ENCODE measurements at regions not wholly inside any gene's neighbourhood (a gene's known extent, or its start where the extent isn't known, plus 50 kb on each side); places are given as distances from the start of the nearest gene placed in this dataset.

GRCh38 chr15:93360318-93360717, 271.3 kb upstream of the RGMA start:
- no peak for DNase-seq
- no peak overlapping the region for H3K27ac ChIP-seq
- H3K9me3 ChIP-seq: no peaks in the 10 kb centered on the region
- H3K4me1 ChIP-seq: peaks cover 0 to 14% (median 0%) of the 10 kb centered on the region in 3 donors
- intact Hi-C loops (cut with DNase I): no loop called here
- H3K27me3 ChIP-seq: no peaks in the 10 kb centered on the region
- TF ChIP-seq CTCF (IDR thresholded peaks at IDR 0.05): no peak
- no peak for TF ChIP-seq POLR2A (IDR thresholded peaks at IDR 0.05)
- H3K36me3 ChIP-seq: no peaks in the 10 kb centered on the region
- no peak overlapping the region for H3K4me3 ChIP-seq
- 69 to 76% methylated on average over 4 to 7 of the region's 7 CpGs for WGBS, 2 donors

GRCh38 chr15:93359425-93360131, 270.6 kb upstream of the RGMA start:
- H3K4me3 ChIP-seq: no peak overlapping the region
- no peaks in the 10 kb centered on the region for H3K36me3 ChIP-seq
- no peaks in the 10 kb centered on the region for H3K9me3 ChIP-seq
- peaks cover 0 to 14% (median 0%) of the 10 kb centered on the region in 3 donors for H3K4me1 ChIP-seq
- no peak overlapping the region for H3K27ac ChIP-seq
- H3K27me3 ChIP-seq: no peaks in the 10 kb centered on the region
- intact Hi-C loops (cut with DNase I): no loop called here
- TF ChIP-seq POLR2A (IDR thresholded peaks at IDR 0.05) (no peak), CTCF (IDR thresholded peaks at IDR 0.05) (no peak)
- WGBS, 2 donors: 59 to 68% methylated on average over 12 to 15 of the region's 15 CpGs
- no peak for DNase-seq

GRCh38 chr15:93359060-93359408, 270.0 kb upstream of the RGMA start:
- intact Hi-C loops (cut with DNase I): no loop called here
- whole genome bisulfite sequencing, 2 donors: 49 to 53% methylated on average over 6 of the region's 6 CpGs
- no peaks in the 10 kb centered on the region for H3K9me3 ChIP-seq

GRCh38 chr15:93358166-93359059, 269.4 kb upstream of the RGMA start:
- DNase-seq: no peak
- Histone ChIP-seq H3K4me3 (peak overlapping the region in 1 of 4 donors; percentile 7), H3K9me3 (no peaks in the 10 kb centered on the region), H3K27ac (peak overlapping the region in 2 of 4 donors; percentile 38 to 56), H3K4me1 (peaks cover 0 to 14% (median 0%) of the 10 kb centered on the region in 3 donors), H3K36me3 (no peaks in the 10 kb centered on the region), H3K27me3 (no peaks in the 10 kb centered on the region)
- intact Hi-C loops (cut with DNase I): no loop called here
- no peak for TF ChIP-seq POLR2A (IDR thresholded peaks at IDR 0.05)
- no peak for TF ChIP-seq CTCF (IDR thresholded peaks at IDR 0.05)
- WGBS, 2 donors: 49 to 52% methylated on average over 16 to 17 of the region's 19 CpGs

More at GRCh38 chr15:93359060-93359408, 270.0 kb upstream of the RGMA start:
- H3K27me3 ChIP-seq: no peaks in the 10 kb centered on the region
- no peaks in the 10 kb centered on the region for H3K36me3 ChIP-seq
- no peak for TF ChIP-seq CTCF (IDR thresholded peaks at IDR 0.05)
- DNase-seq: no peak
- H3K27ac ChIP-seq: peak overlapping the region in 2 of 4 donors; percentile 38 to 56
- H3K4me1 ChIP-seq: peaks cover 0 to 14% (median 0%) of the 10 kb centered on the region in 3 donors
- peak overlapping the region in 1 of 4 donors; percentile 7 for H3K4me3 ChIP-seq
